ENCODE measurements at regions not wholly inside any gene's neighbourhood (a gene's known extent, or its start where the extent isn't known, plus 50 kb on each side); places are given as distances from the start of the nearest gene placed in this dataset.

- DNase-seq (ENCODE audit: low read depth, low spot score): no peak
Observed at GRCh38 chrX:34874763-34875162, 67.8 kb upstream of the FAM47B start.

- no peak for DNase-seq (ENCODE audit: low read depth, low spot score)
Observed at GRCh38 chrX:34875204-34875603, 67.4 kb upstream of the FAM47B start.

GRCh38 chrX:34877436-34877835 is 65.2 kb upstream of the FAM47B start:
- DNase-seq (ENCODE audit: low read depth, low spot score): no peak

- DNase-seq (ENCODE audit: low read depth, low spot score): no peak
Observed at GRCh38 chrX:34879346-34879745, 63.2 kb upstream of the FAM47B start.

- DNase-seq (ENCODE audit: low read depth, low spot score): no peak
Observed at GRCh38 chrX:34879886-34880285, 62.7 kb upstream of the FAM47B start.

GRCh38 chrX:34880656-34881055 is 61.9 kb upstream of the FAM47B start:
- no peak for DNase-seq (ENCODE audit: low read depth, low spot score)

- DNase-seq (ENCODE audit: low read depth, low spot score): no peak
Observed at GRCh38 chrX:34881671-34882070, 60.9 kb upstream of the FAM47B start.

GRCh38 chrX:34884817-34885216 is 57.8 kb upstream of the FAM47B start:
- DNase-seq (ENCODE audit: low read depth, low spot score): no peak

GRCh38 chrX:34886011-34886410 is 56.6 kb upstream of the FAM47B start:
- no peak for DNase-seq (ENCODE audit: low read depth, low spot score)

- no peak for DNase-seq (ENCODE audit: low read depth, low spot score)
Observed at GRCh38 chrX:34891391-34891790, 51.2 kb upstream of the FAM47B start.

All from iPS DF 19.7 (cell line).